SK-N-SH treated with all-trans-retinoic acid at 6 μM for 48 hours (cell line): ENCODE measurements at regions not wholly inside any gene's neighbourhood (a gene's known extent, or its start where the extent isn't known, plus 50 kb on each side); places are given as distances from the start of the nearest gene placed in this dataset.

ENCODE experiments used
- ISL1 ChIP-seq: fragments of 250-450 bp; sonication (Bioruptor Pico); IDR thresholded peaks from 2 replicates; pipeline ENCODE4 v2.1.2; 2022; ENCODE audit warnings: mild to moderate bottlenecking, moderate library complexity
- OSR1 ChIP-seq: fragments of 250-450 bp; sonication (Bioruptor Pico); IDR thresholded peaks from 2 replicates; pipeline ENCODE4 v1.8.0; 2022; ENCODE audit warnings: moderate library complexity, mild to moderate bottlenecking, inconsistent platforms
- RARB ChIP-seq: fragments of 250-450 bp; sonication (Bioruptor Pico); IDR thresholded peaks from 2 replicates; pipeline ENCODE4 v1.8.0; 2021; ENCODE audit warnings: mild to moderate bottlenecking, moderate library complexity
- SNAI2 ChIP-seq: fragments of 250-450 bp; sonication (Bioruptor Pico); IDR thresholded peaks from 2 replicates; pipeline ENCODE4 v1.5.0; 2020; ENCODE audit warnings: mild to moderate bottlenecking, moderate library complexity
- TCF4 ChIP-seq: fragments of 250-450 bp; sonication (Bioruptor Pico); IDR thresholded peaks from 2 replicates; pipeline ENCODE4 v1.8.0; 2021; ENCODE audit warnings: mild to moderate bottlenecking, moderate library complexity, borderline replicate concordance
- ZNF8 ChIP-seq: fragments of 450-650 bp; formaldehyde crosslinking; IDR thresholded peaks from 2 replicates; pipeline ENCODE4 v1.5.0; 2020; ENCODE audit warnings: mild to moderate bottlenecking, moderate library complexity
- TF ChIP-seq, protein P1 (sequence below): fragments of 250-450 bp; sonication (Bioruptor Pico); IDR thresholded peaks from 2 replicates; pipeline ENCODE4 v1.8.0; 2021; ENCODE audit warnings: low read depth, mild to moderate bottlenecking, moderate library complexity, borderline replicate concordance
- TF ChIP-seq, protein P2 (sequence below): fragments of 250-450 bp; sonication (Bioruptor Pico); IDR thresholded peaks from 2 replicates; pipeline ENCODE4 v1.8.0; 2020; ENCODE audit warnings: mild to moderate bottlenecking, moderate library complexity, borderline replicate concordance
- TF ChIP-seq, protein P3 (sequence below): fragments of 250-450 bp; sonication (Bioruptor Pico); IDR thresholded peaks from 2 replicates; pipeline ENCODE4 v1.5.1; 2020; ENCODE audit warnings: low read depth, mild to moderate bottlenecking, moderate library complexity
- TF ChIP-seq, protein P4 (sequence below): fragments of 250-450 bp; sonication (Bioruptor Pico); IDR thresholded peaks from 2 replicates; pipeline ENCODE4 v1.5.0; 2020; ENCODE audit warnings: mild to moderate bottlenecking, moderate library complexity

DNA sequence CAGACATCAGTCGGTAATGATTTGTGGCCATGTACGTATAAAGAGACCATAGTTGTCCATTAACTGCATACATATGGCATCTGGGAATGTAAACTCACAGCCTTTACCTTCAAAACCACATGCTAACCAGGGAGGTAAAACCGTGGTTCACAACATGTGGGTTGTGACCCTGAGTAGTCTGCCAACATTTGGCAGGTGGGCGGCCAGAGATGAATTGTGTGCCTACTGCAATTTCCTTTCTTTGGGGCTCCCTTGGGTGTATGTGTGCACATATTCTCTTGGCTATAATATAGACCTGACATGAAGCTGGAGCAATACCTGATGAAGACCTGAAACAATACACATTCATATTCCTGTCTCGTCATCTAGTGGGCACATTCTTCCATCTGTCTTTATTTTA, 396.0 kb downstream of the MLLT3 start:
- no peak for TF ChIP-seq RARB
- TF ChIP-seq, protein P1, sequence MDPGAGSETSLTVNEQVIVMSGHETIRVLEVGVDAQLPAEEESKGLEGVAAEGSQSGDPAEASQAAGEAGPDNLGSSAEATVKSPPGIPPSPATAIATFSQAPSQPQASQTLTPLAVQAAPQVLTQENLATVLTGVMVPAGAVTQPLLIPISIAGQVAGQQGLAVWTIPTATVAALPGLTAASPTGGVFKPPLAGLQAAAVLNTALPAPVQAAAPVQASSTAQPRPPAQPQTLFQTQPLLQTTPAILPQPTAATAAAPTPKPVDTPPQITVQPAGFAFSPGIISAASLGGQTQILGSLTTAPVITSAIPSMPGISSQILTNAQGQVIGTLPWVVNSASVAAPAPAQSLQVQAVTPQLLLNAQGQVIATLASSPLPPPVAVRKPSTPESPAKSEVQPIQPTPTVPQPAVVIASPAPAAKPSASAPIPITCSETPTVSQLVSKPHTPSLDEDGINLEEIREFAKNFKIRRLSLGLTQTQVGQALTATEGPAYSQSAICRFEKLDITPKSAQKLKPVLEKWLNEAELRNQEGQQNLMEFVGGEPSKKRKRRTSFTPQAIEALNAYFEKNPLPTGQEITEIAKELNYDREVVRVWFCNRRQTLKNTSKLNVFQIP (CRISPR knock-in tag): no peak
- TF ChIP-seq OSR1 (CRISPR knock-in tag): no peak
- TF ChIP-seq, protein P2, sequence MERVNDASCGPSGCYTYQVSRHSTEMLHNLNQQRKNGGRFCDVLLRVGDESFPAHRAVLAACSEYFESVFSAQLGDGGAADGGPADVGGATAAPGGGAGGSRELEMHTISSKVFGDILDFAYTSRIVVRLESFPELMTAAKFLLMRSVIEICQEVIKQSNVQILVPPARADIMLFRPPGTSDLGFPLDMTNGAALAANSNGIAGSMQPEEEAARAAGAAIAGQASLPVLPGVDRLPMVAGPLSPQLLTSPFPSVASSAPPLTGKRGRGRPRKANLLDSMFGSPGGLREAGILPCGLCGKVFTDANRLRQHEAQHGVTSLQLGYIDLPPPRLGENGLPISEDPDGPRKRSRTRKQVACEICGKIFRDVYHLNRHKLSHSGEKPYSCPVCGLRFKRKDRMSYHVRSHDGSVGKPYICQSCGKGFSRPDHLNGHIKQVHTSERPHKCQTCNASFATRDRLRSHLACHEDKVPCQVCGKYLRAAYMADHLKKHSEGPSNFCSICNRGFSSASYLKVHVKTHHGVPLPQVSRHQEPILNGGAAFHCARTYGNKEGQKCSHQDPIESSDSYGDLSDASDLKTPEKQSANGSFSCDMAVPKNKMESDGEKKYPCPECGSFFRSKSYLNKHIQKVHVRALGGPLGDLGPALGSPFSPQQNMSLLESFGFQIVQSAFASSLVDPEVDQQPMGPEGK (CRISPR knock-in tag): no peak
- TF ChIP-seq, protein P3, sequence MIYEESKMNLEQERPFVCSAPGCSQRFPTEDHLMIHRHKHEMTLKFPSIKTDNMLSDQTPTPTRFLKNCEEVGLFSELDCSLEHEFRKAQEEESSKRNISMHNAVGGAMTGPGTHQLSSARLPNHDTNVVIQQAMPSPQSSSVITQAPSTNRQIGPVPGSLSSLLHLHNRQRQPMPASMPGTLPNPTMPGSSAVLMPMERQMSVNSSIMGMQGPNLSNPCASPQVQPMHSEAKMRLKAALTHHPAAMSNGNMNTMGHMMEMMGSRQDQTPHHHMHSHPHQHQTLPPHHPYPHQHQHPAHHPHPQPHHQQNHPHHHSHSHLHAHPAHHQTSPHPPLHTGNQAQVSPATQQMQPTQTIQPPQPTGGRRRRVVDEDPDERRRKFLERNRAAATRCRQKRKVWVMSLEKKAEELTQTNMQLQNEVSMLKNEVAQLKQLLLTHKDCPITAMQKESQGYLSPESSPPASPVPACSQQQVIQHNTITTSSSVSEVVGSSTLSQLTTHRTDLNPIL (CRISPR knock-in tag): no peak
- no peak for TF ChIP-seq TCF4
- no peak for TF ChIP-seq ZNF8 (CRISPR knock-in tag)
- TF ChIP-seq, protein P4, sequence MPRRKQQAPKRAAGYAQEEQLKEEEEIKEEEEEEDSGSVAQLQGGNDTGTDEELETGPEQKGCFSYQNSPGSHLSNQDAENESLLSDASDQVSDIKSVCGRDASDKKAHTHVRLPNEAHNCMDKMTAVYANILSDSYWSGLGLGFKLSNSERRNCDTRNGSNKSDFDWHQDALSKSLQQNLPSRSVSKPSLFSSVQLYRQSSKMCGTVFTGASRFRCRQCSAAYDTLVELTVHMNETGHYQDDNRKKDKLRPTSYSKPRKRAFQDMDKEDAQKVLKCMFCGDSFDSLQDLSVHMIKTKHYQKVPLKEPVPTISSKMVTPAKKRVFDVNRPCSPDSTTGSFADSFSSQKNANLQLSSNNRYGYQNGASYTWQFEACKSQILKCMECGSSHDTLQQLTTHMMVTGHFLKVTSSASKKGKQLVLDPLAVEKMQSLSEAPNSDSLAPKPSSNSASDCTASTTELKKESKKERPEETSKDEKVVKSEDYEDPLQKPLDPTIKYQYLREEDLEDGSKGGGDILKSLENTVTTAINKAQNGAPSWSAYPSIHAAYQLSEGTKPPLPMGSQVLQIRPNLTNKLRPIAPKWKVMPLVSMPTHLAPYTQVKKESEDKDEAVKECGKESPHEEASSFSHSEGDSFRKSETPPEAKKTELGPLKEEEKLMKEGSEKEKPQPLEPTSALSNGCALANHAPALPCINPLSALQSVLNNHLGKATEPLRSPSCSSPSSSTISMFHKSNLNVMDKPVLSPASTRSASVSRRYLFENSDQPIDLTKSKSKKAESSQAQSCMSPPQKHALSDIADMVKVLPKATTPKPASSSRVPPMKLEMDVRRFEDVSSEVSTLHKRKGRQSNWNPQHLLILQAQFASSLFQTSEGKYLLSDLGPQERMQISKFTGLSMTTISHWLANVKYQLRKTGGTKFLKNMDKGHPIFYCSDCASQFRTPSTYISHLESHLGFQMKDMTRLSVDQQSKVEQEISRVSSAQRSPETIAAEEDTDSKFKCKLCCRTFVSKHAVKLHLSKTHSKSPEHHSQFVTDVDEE (CRISPR knock-in tag): no peak
- no peak for TF ChIP-seq SNAI2 (CRISPR knock-in tag)
- TF ChIP-seq ISL1 (CRISPR knock-in tag): no peak
